NK-92 (cell line): ENCODE measurements at regions not wholly inside any gene's neighbourhood (a gene's known extent, or its start where the extent isn't known, plus 50 kb on each side); places are given as distances from the start of the nearest gene placed in this dataset.
"Not testable (repeated sequence)": the region's sequence is repeated elsewhere in the genome, so short reads cannot be mapped to it uniquely, and the experiment has no call there.

Experiments
- DNase-seq: peaks from one replicate; lab custom pipeline; 2025; ENCODE audit not compliant: unreplicated experiment; lab: John Stamatoyannopoulos, UW

- DNase-seq, result not testable (repeated sequence)
Observed at GRCh38 chr16:29578898-29579297, 72.7 kb upstream of the NPIPB12 start.

- not testable (repeated sequence) for DNase-seq
Observed at GRCh38 chr16:29581764-29582163, 75.6 kb upstream of the NPIPB12 start.

GRCh38 chr16:29591919-29592318, 71.1 kb upstream of the SPN start:
- not testable (repeated sequence) for DNase-seq

- not testable (repeated sequence) for DNase-seq
Observed at GRCh38 chr16:29594269-29594925, 68.7 kb upstream of the SPN start.

- DNase-seq, result peak; percentile 68
Observed at GRCh38 chr16:29594926-29595838, 67.9 kb upstream of the SPN start.

- DNase-seq, result not testable (repeated sequence)
Observed at GRCh38 chr16:29597030-29597429, 66.0 kb upstream of the SPN start.

- not testable (repeated sequence) for DNase-seq
Observed at GRCh38 chr16:29600111-29601000, 62.7 kb upstream of the SPN start.

GRCh38 chr16:29602247-29602625, 60.8 kb upstream of the SPN start:
- DNase-seq, result not testable (repeated sequence)

GRCh38 chr16:29602683-29603088, 60.4 kb upstream of the SPN start:
- DNase-seq, result not testable (repeated sequence)

- DNase-seq, result not testable (repeated sequence)
Observed at GRCh38 chr16:29604631-29605549, 58.2 kb upstream of the SPN start.

- DNase-seq, result not testable (repeated sequence)
Observed at GRCh38 chr16:29605593-29606205, 57.3 kb upstream of the SPN start.

GRCh38 chr16:29606669-29607427, 56.2 kb upstream of the SPN start:
- not testable (repeated sequence) for DNase-seq

GRCh38 chr16:29607428-29607823, 55.6 kb upstream of the SPN start:
- not testable (repeated sequence) for DNase-seq

- not testable (repeated sequence) for DNase-seq
Observed at GRCh38 chr16:29612381-29613306, 50.4 kb upstream of the SPN start.
